B cell (primary cell): ENCODE measurements at regions not wholly inside any gene's neighbourhood (a gene's known extent, or its start where the extent isn't known, plus 50 kb on each side); places are given as distances from the start of the nearest gene placed in this dataset.

ENCODE experiments used
- ATAC-seq: fragments of 200-7000 bp; cut with Tn5 transposase; one replicate; pipeline ENCODE4 v1.10.0; 2021; ENCODE audit warnings: low read depth, mild to moderate bottlenecking, moderate number of reproducible peaks, moderate library complexity
- CTCF ChIA-PET: fragments of 350-600 bp; sonication (Branson Sonifier 250); formaldehyde crosslinking; loops from one replicate; lab custom pipeline; 2021; ENCODE audit warnings: antibody characterized with exemption, inconsistent platforms; lab: Charles Lee
- POLR2A ChIA-PET: fragments of 350-600 bp; sonication (Branson Sonifier 250); formaldehyde crosslinking; loops from one replicate; lab custom pipeline; 2021; ENCODE audit warnings: antibody characterized with exemption; lab: Charles Lee
- DNase-seq: peaks from one replicate; pipeline ENCODE4 v3.0.0; 2013
- H2AFZ ChIP-seq: 2 replicates; pipeline ENCODE4 v1.6.1; 2012; ENCODE audit warnings: mild to moderate bottlenecking, low read depth, low read length; ENCODE audit not compliant: insufficient read depth, poor library complexity, severe bottlenecking
- H3K27ac ChIP-seq, 2 donors: 1 replicate in 1 of 2; 2 replicates in 1 of 2; pipeline ENCODE4 v1.5.1; 2012 to 2013; ENCODE audit warnings: low read length in 2 of 2, mild to moderate bottlenecking in 2 of 2, moderate library complexity in 1 of 2
- H3K27me3 ChIP-seq, 4 experiments: fragments of 200-600 bp in 1 of 4; sonication (generic) in 1 of 4; replicated peaks in 1 of 4; 1 replicate in 2 of 4; 2 replicates in 2 of 4; pipeline versions ENCODE4 v1.6.1 to v1.7.0; 2013 to 2016; ENCODE audit warnings: low read length in 3 of 4, mild to moderate bottlenecking in 2 of 4, mixed read lengths in 1 of 4, moderate library complexity in 1 of 4; ENCODE audit not compliant: insufficient read depth in 4 of 4, control insufficient read depth in 3 of 4; ENCODE audit errors: control extremely low read depth in 1 of 4
- H3K36me3 ChIP-seq, 2 experiments: replicated peaks in 1 of 2; 1 replicate in 1 of 2; 2 replicates in 1 of 2; pipeline versions ENCODE4 v1.6.1 to v1.7.1; 2013; ENCODE audit warnings: low read length in 1 of 2; ENCODE audit not compliant: insufficient read depth in 2 of 2, control insufficient read depth in 1 of 2; ENCODE audit errors: control extremely low read depth in 1 of 2, extremely low read depth in 1 of 2
- H3K4me1 ChIP-seq, 2 donors: fragments of 200-600 bp in 1 of 2; sonication (generic) in 1 of 2; 1 replicate in 1 of 2; 2 replicates in 1 of 2; pipeline versions ENCODE4 v1.5.1 to v1.6.1; 2013 to 2017; ENCODE audit warnings: low read length in 2 of 2; ENCODE audit not compliant: control insufficient read depth in 2 of 2, insufficient read depth in 2 of 2
- H3K4me2 ChIP-seq: replicated peaks from 2 replicates; pipeline ENCODE3; 2012; ENCODE audit warnings: mild to moderate bottlenecking, low read depth, low read length; ENCODE audit not compliant: poor library complexity, severe bottlenecking
- H3K4me3 ChIP-seq, 5 experiments: fragments of 200-600 bp in 1 of 5; sonication (generic) in 1 of 5; 1 replicate in 3 of 5; 2 replicates in 2 of 5; pipeline versions ENCODE4 v1.5.1 to v1.7.0; 2011 to 2016; ENCODE audit warnings: low read length in 4 of 5, mild to moderate bottlenecking in 4 of 5, low read depth in 2 of 5, control low read depth in 1 of 5, moderate library complexity in 1 of 5; ENCODE audit not compliant: insufficient read depth in 1 of 5; ENCODE audit errors: control extremely low read depth in 1 of 5, extremely low read depth in 1 of 5
- H3K79me2 ChIP-seq: fragments of 200-600 bp; sonication (generic); one replicate; pipeline ENCODE4 v1.6.0; 2016; ENCODE audit warnings: low read length; ENCODE audit not compliant: control insufficient read depth, insufficient read depth
- H3K9ac ChIP-seq: fragments of 200-600 bp; sonication (generic); 2 replicates; pipeline ENCODE4 v1.6.1; 2017; ENCODE audit warnings: mild to moderate bottlenecking, low read length, moderate library complexity
- H3K9me3 ChIP-seq, 3 donors: one replicate each; pipeline versions ENCODE4 v1.6.1 to v1.7.1; 2013; ENCODE audit warnings: low read length in 2 of 3; ENCODE audit not compliant: control insufficient read depth in 2 of 3, insufficient read depth in 1 of 3; ENCODE audit errors: control extremely low read depth in 1 of 3
- H4K20me1 ChIP-seq: 2 replicates; pipeline ENCODE4 v1.6.0; 2012; ENCODE audit warnings: mild to moderate bottlenecking, low read length; ENCODE audit not compliant: insufficient read depth, control insufficient read depth, poor library complexity, severe bottlenecking
- H3K27ac Mint-ChIP-seq: one replicate; pipeline ENCODE4 v1.8.0; 2021; ENCODE audit warnings: mixed read lengths
- H3K27me3 Mint-ChIP-seq: one replicate; pipeline ENCODE4 v1.8.0; 2021; ENCODE audit warnings: mixed read lengths
- H3K4me1 Mint-ChIP-seq: one replicate; pipeline ENCODE4 v1.8.0; 2021; ENCODE audit warnings: mixed read lengths
- H3K4me3 Mint-ChIP-seq: one replicate; pipeline ENCODE4 v1.8.0; 2021; ENCODE audit warnings: mixed read lengths
- H3K9me3 Mint-ChIP-seq: one replicate; pipeline ENCODE4 v1.8.0; 2022; ENCODE audit warnings: mixed read lengths; ENCODE audit not compliant: insufficient read depth
- CTCF ChIP-seq: fragments of 200-600 bp; IDR thresholded peaks from one replicate; pipeline ENCODE4 v1.8.0; 2022; ENCODE audit warnings: antibody characterized with exemption, mild to moderate bottlenecking
- EZH2 ChIP-seq: IDR thresholded peaks from 2 replicates; pipeline ENCODE4 v1.6.1; 2012; ENCODE audit warnings: borderline replicate concordance, low read depth, mild to moderate bottlenecking, moderate library complexity, low read length; ENCODE audit not compliant: insufficient read depth, poor library complexity, severe bottlenecking
- WGBS: methylation state at CpG from one replicate; pipeline ENCODE4 v1.1.5; 2013; ENCODE audit warnings: missing lambda C conversion rate; ENCODE audit not compliant: insufficient coverage; 5-methylcytosine and 5-hydroxymethylcytosine counted together
- intact Hi-C: fragments of 100-400 bp; cut with micrococcal nuclease; formaldehyde crosslinking; loops from one replicate; pipeline ENCODE4 v1.10.0; 2022

GRCh38 chr6:7033202-7033601 lies 74.6 kb upstream of the RREB1 start:
- no peak overlapping the region for H3K27ac ChIP-seq
- no peak overlapping the region for H2AFZ ChIP-seq
- H3K79me2 ChIP-seq: no peaks in the 10 kb centered on the region
- no peaks in the 10 kb centered on the region for H3K9me3 ChIP-seq
- TF ChIP-seq CTCF (no peak), EZH2 (no peak)
- Mint-ChIP-seq H3K4me3 (no peak overlapping the region), H3K4me1 (no peaks in the 10 kb centered on the region), H3K27me3 (peaks cover 4% of the 10 kb centered on the region), H3K9me3 (peaks cover 2% of the 10 kb centered on the region), H3K27ac (no peak overlapping the region)
- 100% methylated on average over 2 of the region's 5 CpGs for WGBS
- no peaks in the 10 kb centered on the region for H3K36me3 ChIP-seq
- no peak overlapping the region for H3K4me2 ChIP-seq
- ATAC-seq (no peak), DNase-seq (no peak)
- no peaks in the 10 kb centered on the region for H3K27me3 ChIP-seq
- no peak overlapping the region for H3K4me3 ChIP-seq
- no peak overlapping the region for H3K9ac ChIP-seq
- ChIA-PET CTCF (no interaction called here), POLR2A (no interaction called here)
- H3K4me1 ChIP-seq: no peaks in the 10 kb centered on the region
- intact Hi-C loops: no loop called here
- no peaks in the 10 kb centered on the region for H4K20me1 ChIP-seq

GRCh38 chr6:7034055-7034454 lies 73.7 kb upstream of the RREB1 start:
- Mint-ChIP-seq H3K9me3 (peaks cover 2% of the 10 kb centered on the region), H3K27me3 (peaks cover 4% of the 10 kb centered on the region), H3K27ac (no peak overlapping the region), H3K4me3 (no peak overlapping the region), H3K4me1 (no peaks in the 10 kb centered on the region)
- Histone ChIP-seq H2AFZ (no peak overlapping the region), H3K9ac (no peak overlapping the region), H3K9me3 (no peaks in the 10 kb centered on the region), H4K20me1 (no peaks in the 10 kb centered on the region), H3K4me1 (no peaks in the 10 kb centered on the region), H3K27ac (no peak overlapping the region), H3K4me3 (no peak overlapping the region), H3K27me3 (no peaks in the 10 kb centered on the region), H3K79me2 (no peaks in the 10 kb centered on the region), H3K4me2 (no peak overlapping the region), H3K36me3 (no peaks in the 10 kb centered on the region)
- POLR2A ChIA-PET: no interaction called here
- no CpG with 5 or more reads among the region's 1 CpG for WGBS
- CTCF ChIA-PET: no interaction called here
- DNase-seq: no peak
- no peak for TF ChIP-seq EZH2
- TF ChIP-seq CTCF: no peak
- intact Hi-C loops: no loop called here
- no peak for ATAC-seq
